ENCODE measurements at regions not wholly inside any gene's neighbourhood (a gene's known extent, or its start where the extent isn't known, plus 50 kb on each side); places are given as distances from the start of the nearest gene placed in this dataset.

GRCh38 chr13:76503766-76504165, 382.4 kb downstream of the KCTD12 start:
- Histone ChIP-seq H3K18ac (ENCODE audit: insufficient read length, low read depth, low read length) (no peak overlapping the region), H3K14ac (ENCODE audit: insufficient read depth, low read length) (no peak overlapping the region), H3K79me2 (ENCODE audit: insufficient read depth, low read length) (no peaks in the 10 kb centered on the region), H3K27ac (ENCODE audit: insufficient read length, low read depth, low read length) (no peak overlapping the region), H3K23ac (ENCODE audit: insufficient read length, low read depth, low read length) (no peak overlapping the region), H2BK15ac (ENCODE audit: low read depth, low read length) (no peak overlapping the region), H3T11ph (ENCODE audit: low read length) (no peak overlapping the region), H2AFZ (ENCODE audit: low read length) (no peak overlapping the region), H2AK5ac (ENCODE audit: insufficient read length, low read length) (no peak overlapping the region), H3K4ac (ENCODE audit: low read depth, low read length) (no peak overlapping the region), H3K4me2 (ENCODE audit: insufficient read depth, insufficient read length, low read length) (no peak overlapping the region), H3K27me3 (ENCODE audit: insufficient read depth, low read length) (no peaks in the 10 kb centered on the region), H4K91ac (ENCODE audit: insufficient read length, low read depth, low read length) (no peak overlapping the region), H3K9ac (ENCODE audit: extremely low read depth, insufficient read length, low read length) (no peak overlapping the region), H2BK20ac (ENCODE audit: low read depth, low read length, poor library complexity, severe bottlenecking) (no peak overlapping the region), H3K79me1 (ENCODE audit: insufficient read depth, low read depth, low read length, poor library complexity, severe bottlenecking) (no peaks in the 10 kb centered on the region), H2BK12ac (ENCODE audit: insufficient read length, low read depth, low read length) (no peak overlapping the region), H3K4me1 (ENCODE audit: insufficient read depth, low read length) (no peaks in the 10 kb centered on the region), H3K23me2 (ENCODE audit: insufficient read length, low read depth, low read length, poor library complexity, severe bottlenecking) (no peaks in the 10 kb centered on the region), H4K20me1 (ENCODE audit: control insufficient read depth, insufficient read depth, insufficient read length) (no peaks in the 10 kb centered on the region), H3K56ac (ENCODE audit: insufficient read length, low read depth, low read length) (no peak overlapping the region), H4K8ac (replicated peaks; ENCODE audit: insufficient read length, low read depth, low read length) (no peak overlapping the region), H4K5ac (ENCODE audit: insufficient read length, low read depth, low read length) (no peak overlapping the region), H3K9me3 (ENCODE audit: control insufficient read depth, low read depth, low read length) (no peaks in the 10 kb centered on the region), H2BK120ac (ENCODE audit: low read depth, low read length, poor library complexity, severe bottlenecking) (no peak overlapping the region), H2BK5ac (ENCODE audit: insufficient read length, low read length) (no peak overlapping the region)
- Mint-ChIP-seq H3K27me3 (ENCODE audit: low read depth) (no peaks in the 10 kb centered on the region; the same call in 1 of the 2 replicates), H3K36me3 (ENCODE audit: insufficient read depth in 1 of 3, low read depth in 3 of 3) (no peaks in the 10 kb centered on the region), H3K4me3 (no peak overlapping the region), H3K9me3 (no peaks in the 10 kb centered on the region; a peak in 1 of 5 replicates), H3K27ac (no peak overlapping the region), H3K4me1 (peaks cover 3 to 10% of the 10 kb centered on the region in 2 experiments)
- WGBS (ENCODE audit: extremely low coverage, insufficient read length, low lambda C conversion rate), result no CpG with 5 or more reads among the region's 5 CpGs
- DNase-seq, result no peak
- no peak for TF ChIP-seq CTCF (conservative IDR thresholded peaks at IDR 0.05)
